Thoracic aorta (tissue), 2 donors: ENCODE measurements at regions not wholly inside any gene's neighbourhood (a gene's known extent, or its start where the extent isn't known, plus 50 kb on each side); places are given as distances from the start of the nearest gene placed in this dataset.
"Not testable (repeated sequence)": the region's sequence is repeated elsewhere in the genome, so short reads cannot be mapped to it uniquely, and the experiment has no call there.

Source experiments
- ATAC-seq: fragments of 150-250 bp; one replicate; pipeline ENCODE4 v1.8.0; 2017; ENCODE audit warnings: low read depth; ENCODE audit not compliant: insufficient number of reproducible peaks, low FRiP score
- DNase-seq: peaks from one replicate; pipeline ENCODE4 v3.0.0-alpha.2; 2020; ENCODE audit warnings: low spot score
- H3K27ac ChIP-seq, 2 donors: fragments of 200-600 bp; sonication (generic); 1 replicate in 1 of 2; 2 replicates in 1 of 2; pipeline ENCODE4 v1.5.1; 2016; ENCODE audit warnings: mild to moderate bottlenecking in 2 of 2, moderate library complexity in 2 of 2
- H3K27me3 ChIP-seq: fragments of 200-600 bp; sonication (generic); replicated peaks from 2 replicates; pipeline ENCODE4 v1.6.0; 2016; ENCODE audit warnings: mild to moderate bottlenecking; ENCODE audit not compliant: insufficient read depth
- H3K36me3 ChIP-seq: fragments of 200-600 bp; sonication (generic); one replicate; pipeline ENCODE4 v1.5.1; 2016
- H3K4me1 ChIP-seq, 2 donors: fragments of 200-600 bp; sonication (generic); 1 replicate in 1 of 2; 2 replicates in 1 of 2; pipeline versions ENCODE4 v1.5.1 to v1.6.0; 2016; ENCODE audit warnings: low read depth in 2 of 2, mild to moderate bottlenecking in 1 of 2; ENCODE audit not compliant: control insufficient read depth in 1 of 2
- H3K4me3 ChIP-seq: fragments of 200-600 bp; sonication (generic); 2 replicates; pipeline ENCODE4 v1.5.1; 2016; ENCODE audit warnings: mild to moderate bottlenecking
- H3K9me3 ChIP-seq: fragments of 200-600 bp; sonication (generic); 2 replicates; pipeline ENCODE4 v1.5.1; 2016
- CTCF ChIP-seq: fragments of 200-600 bp; sonication (generic); IDR thresholded peaks from one replicate; pipeline ENCODE4 v1.5.1; 2019; ENCODE audit warnings: antibody characterized with exemption

- peak; percentile 58 for TF ChIP-seq CTCF
- DNase-seq: no peak
Observed at GRCh38 chr12:14238221-14238792, 127.2 kb upstream of the ATF7IP start.

GRCh38 chr12:14239350-14239934 is 126.0 kb upstream of the ATF7IP start:
- no peaks in the 10 kb centered on the region for H3K36me3 ChIP-seq
- H3K27me3 ChIP-seq: no peaks in the 10 kb centered on the region
- DNase-seq: no peak
- peaks cover 19% of the 10 kb centered on the region for H3K9me3 ChIP-seq
- no peaks in the 10 kb centered on the region for H3K4me1 ChIP-seq
- no peak for ATAC-seq
- H3K4me3 ChIP-seq: peak overlapping the region; percentile 49
- no peak for TF ChIP-seq CTCF
- H3K27ac ChIP-seq: peak overlapping the region in 1 of 2 donors; percentile 17

More at GRCh38 chr12:14238221-14238792, 127.2 kb upstream of the ATF7IP start:
- Histone ChIP-seq H3K4me1 (no peaks in the 10 kb centered on the region), H3K4me3 (no peak overlapping the region), H3K36me3 (no peaks in the 10 kb centered on the region), H3K9me3 (peaks cover 12% of the 10 kb centered on the region), H3K27me3 (no peaks in the 10 kb centered on the region), H3K27ac (no peak overlapping the region)
- no peak for ATAC-seq

GRCh38 chr12:14239935-14240872 is 125.3 kb upstream of the ATF7IP start:
- no peak for TF ChIP-seq CTCF
- Histone ChIP-seq H3K9me3 (peaks cover 19% of the 10 kb centered on the region), H3K4me3 (peak overlapping the region; percentile 49), H3K27ac (peak overlapping the region in 1 of 2 donors; percentile 17), H3K36me3 (no peaks in the 10 kb centered on the region), H3K27me3 (no peaks in the 10 kb centered on the region), H3K4me1 (no peaks in the 10 kb centered on the region)
- no peak for ATAC-seq
- no peak for DNase-seq

GRCh38 chr12:14240873-14241220 is 124.6 kb upstream of the ATF7IP start:
- Histone ChIP-seq H3K4me1 (no peaks in the 10 kb centered on the region), H3K4me3 (no peak overlapping the region), H3K36me3 (no peaks in the 10 kb centered on the region), H3K27me3 (no peaks in the 10 kb centered on the region), H3K9me3 (peaks cover 19% of the 10 kb centered on the region), H3K27ac (no peak overlapping the region)
- no peak for TF ChIP-seq CTCF
- ATAC-seq (no peak), DNase-seq (no peak)

- not testable (repeated sequence) for ATAC-seq, H3K36me3 ChIP-seq, H3K27ac ChIP-seq, H3K4me1 ChIP-seq, H3K4me3 ChIP-seq, DNase-seq, H3K27me3 ChIP-seq
- H3K9me3 ChIP-seq: peaks cover 19% of the 10 kb centered on the region
Observed at GRCh38 chr12:14242825-14243224, 122.7 kb upstream of the ATF7IP start.
